ENCODE measurements at regions not wholly inside any gene's neighbourhood (a gene's known extent, or its start where the extent isn't known, plus 50 kb on each side); places are given as distances from the start of the nearest gene placed in this dataset.

DNA sequence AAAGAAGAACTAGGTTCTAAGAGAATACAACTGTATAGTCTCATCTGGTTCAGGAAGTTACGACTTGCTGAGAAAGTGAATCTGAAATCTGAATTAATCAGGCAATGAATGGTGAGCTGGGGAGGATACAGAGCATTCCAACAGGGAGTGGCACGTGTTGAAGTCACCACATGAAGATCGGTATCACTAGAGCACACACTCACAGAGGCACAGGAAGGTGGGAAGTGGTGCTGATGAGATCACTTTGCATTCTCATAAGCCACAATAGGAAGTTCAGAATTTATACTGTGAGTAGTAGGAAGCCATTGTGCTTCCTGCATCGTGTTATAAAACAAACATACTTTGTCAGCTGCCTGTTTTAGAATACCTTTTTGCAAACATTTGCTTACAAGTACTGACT is 615.0 kb upstream of the DDX18 start:
- Histone ChIP-seq H2BK15ac (ENCODE audit: low read length) (no peak overlapping the region), H3K56ac (replicated peaks; ENCODE audit: insufficient read length, low read depth, low read length) (no peak overlapping the region), H3K9ac (replicated peaks in 1 of 4; ENCODE audit: extremely low read depth in 1 of 4, low read depth in 3 of 4, low read length in 3 of 4) (no peak overlapping the region), H3K79me2 (ENCODE audit: control insufficient read depth in 1 of 2, insufficient read depth in 2 of 2, low read length in 2 of 2) (no peaks in the 10 kb centered on the region), H3K4ac (replicated peaks; ENCODE audit: insufficient read length, low read depth, low read length) (no peak overlapping the region), H2AFZ (ENCODE audit: low read length) (no peak overlapping the region), H4K20me1 (replicated peaks in 1 of 2; ENCODE audit: control insufficient read depth in 1 of 2, insufficient read depth in 2 of 2, low read length in 2 of 2) (no peaks in the 10 kb centered on the region), H2AK5ac (ENCODE audit: low read depth, low read length) (no peak overlapping the region), H2BK20ac (ENCODE audit: low read length) (no peak overlapping the region), H3K23ac (ENCODE audit: insufficient read length) (no peak overlapping the region), H3K9me3 (ENCODE audit: insufficient read depth in 2 of 2, low read depth in 1 of 2, low read length in 1 of 2) (no peaks in the 10 kb centered on the region), H3K36me3 (ENCODE audit: control insufficient read depth in 2 of 4, insufficient read depth in 4 of 4, low read length in 3 of 4) (no peaks in the 10 kb centered on the region), H3K27ac (ENCODE audit: low read depth, low read length) (no peak overlapping the region), H4K5ac (ENCODE audit: insufficient read length, low read depth, low read length) (no peak overlapping the region), H3K14ac (ENCODE audit: insufficient read length) (no peak overlapping the region), H4K91ac (replicated peaks; ENCODE audit: insufficient read length, low read length) (no peak overlapping the region), H2BK120ac (replicated peaks; ENCODE audit: low read depth, low read length) (no peak overlapping the region), H3K79me1 (ENCODE audit: low read depth, low read length) (no peaks in the 10 kb centered on the region), H3K4me2 (ENCODE audit: insufficient read depth in 1 of 2, low read depth in 2 of 2, low read length in 2 of 2) (no peak overlapping the region), H3K27me3 (replicated peaks in 1 of 4; ENCODE audit: control insufficient read depth in 3 of 4, extremely low read depth in 1 of 4, insufficient read depth in 3 of 4, low read length in 3 of 4) (no peaks in the 10 kb centered on the region), H3K4me3 (ENCODE audit: extremely low read depth in 1 of 4, insufficient read depth in 2 of 4, low read depth in 3 of 4, low read length in 4 of 4) (no peak overlapping the region), H2BK12ac (ENCODE audit: low read depth, low read length) (no peak overlapping the region), H3K4me1 (replicated peaks in 1 of 4; ENCODE audit: control insufficient read depth in 3 of 4, insufficient read depth in 4 of 4, low read length in 3 of 4) (peaks cover 0 to 2% (median 0%) of the 10 kb centered on the region in 4 experiments; a peak in 1 of 7 replicates), H3K23me2 (ENCODE audit: low read depth, low read length) (no peaks in the 10 kb centered on the region), H4K8ac (ENCODE audit: extremely low read depth, insufficient read depth, low read length) (no peak overlapping the region), H2BK5ac (ENCODE audit: low read depth, low read length) (no peak overlapping the region), H3K18ac (ENCODE audit: extremely low read depth, low read length) (no peak overlapping the region)
- WGBS, 2 experiments (ENCODE audit: extremely low coverage in 1 of 2, insufficient coverage in 1 of 2, insufficient read length in 1 of 2, insufficient replicate concordance in 2 of 2, low coverage in 1 of 2, low lambda C conversion rate in 2 of 2, missing lambda C conversion rate in 1 of 2) = 89% methylated on average over 4 of the region's 4 CpGs; no CpG with 5 or more reads in 1 of the 2 experiments
- POLR2A ChIA-PET (ENCODE audit: partially characterized antibody) = no interaction called here
- FAIRE-seq (no peak), DNase-seq (ENCODE audit: low read depth in 1 of 2, low spot score in 2 of 2) (no peak)
- CTCF ChIA-PET (ENCODE audit: partially characterized antibody) = interaction anchor here (0.6 kb wide), 1 partner anchor 53 kb away, joined by 3 read pairs; no protein-coding TSS in a partner anchor
- TF ChIP-seq, protein P1, sequence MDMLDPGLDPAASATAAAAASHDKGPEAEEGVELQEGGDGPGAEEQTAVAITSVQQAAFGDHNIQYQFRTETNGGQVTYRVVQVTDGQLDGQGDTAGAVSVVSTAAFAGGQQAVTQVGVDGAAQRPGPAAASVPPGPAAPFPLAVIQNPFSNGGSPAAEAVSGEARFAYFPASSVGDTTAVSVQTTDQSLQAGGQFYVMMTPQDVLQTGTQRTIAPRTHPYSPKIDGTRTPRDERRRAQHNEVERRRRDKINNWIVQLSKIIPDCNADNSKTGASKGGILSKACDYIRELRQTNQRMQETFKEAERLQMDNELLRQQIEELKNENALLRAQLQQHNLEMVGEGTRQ (IDR thresholded peaks at IDR 0.05; ENCODE audit: low read length) = no peak
- no peak for TF ChIP-seq RFX5 (IDR thresholded peaks at IDR 0.05; ENCODE audit: borderline replicate concordance, low read depth, low read length)
- TF ChIP-seq CTBP2 (IDR thresholded peaks at IDR 0.05; ENCODE audit: borderline replicate concordance, insufficient read depth, insufficient read length, low read length) = no peak
- no peak for TF ChIP-seq HDAC2 (IDR thresholded peaks at IDR 0.05; ENCODE audit: borderline replicate concordance in 1 of 2, low read depth in 2 of 2, low read length in 2 of 2)
- TF ChIP-seq GTF2F1 (IDR thresholded peaks at IDR 0.05; ENCODE audit: borderline replicate concordance, low read depth, low read length) = no peak
- no peak for TF ChIP-seq TEAD4 (IDR thresholded peaks at IDR 0.05; ENCODE audit: low read depth, low read length)
- TF ChIP-seq JUN (IDR thresholded peaks at IDR 0.05; ENCODE audit: low read depth, low read length) = no peak
- no peak for TF ChIP-seq SIRT6 (IDR thresholded peaks at IDR 0.05; ENCODE audit: low read length)
- TF ChIP-seq SP2 (IDR thresholded peaks at IDR 0.05; ENCODE audit: low read length) = no peak
- no peak for TF ChIP-seq RAD21 (IDR thresholded peaks at IDR 0.05 in 1 of 2, conservative IDR thresholded peaks at IDR 0.05 in 1 of 2; ENCODE audit: low read depth in 2 of 2, low read length in 2 of 2)
- TF ChIP-seq, protein P2, sequence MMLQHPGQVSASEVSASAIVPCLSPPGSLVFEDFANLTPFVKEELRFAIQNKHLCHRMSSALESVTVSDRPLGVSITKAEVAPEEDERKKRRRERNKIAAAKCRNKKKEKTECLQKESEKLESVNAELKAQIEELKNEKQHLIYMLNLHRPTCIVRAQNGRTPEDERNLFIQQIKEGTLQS (IDR thresholded peaks at IDR 0.05; ENCODE audit: insufficient read depth, low read depth, low read length) = no peak
- no peak for TF ChIP-seq TAF7 (optimal IDR thresholded peaks at IDR 0.05; ENCODE audit: borderline replicate concordance, low read depth, low read length)
